Central memory CD8-positive, alpha-beta T cell (primary cell): ENCODE measurements at regions not wholly inside any gene's neighbourhood (a gene's known extent, or its start where the extent isn't known, plus 50 kb on each side); places are given as distances from the start of the nearest gene placed in this dataset.

Source experiments
- ATAC-seq: fragments of 150-1000 bp; cut with Tn5 transposase; replicated peaks from 2 replicates; pipeline ENCODE4 v1.10.0; 2022; ENCODE audit warnings: mild to moderate bottlenecking, moderate FRiP score, moderate number of reproducible peaks; ENCODE audit not compliant: poor library complexity, severe bottlenecking; ENCODE audit errors: extremely low read depth
- DNase-seq, 2 donors: peaks; one replicate each; pipeline ENCODE4 v3.0.0; 2021; ENCODE audit warnings: low spot score in 2 of 2
- H3K27ac Mint-ChIP-seq: one replicate; pipeline ENCODE4 v1.8.0; 2022; ENCODE audit warnings: low read depth, mild to moderate bottlenecking, moderate library complexity, mixed read lengths
- H3K27me3 Mint-ChIP-seq: one replicate; pipeline ENCODE4 v1.8.0; 2022; ENCODE audit warnings: mixed read lengths
- H3K36me3 Mint-ChIP-seq: one replicate; pipeline ENCODE4 v1.8.0; 2022; ENCODE audit warnings: mild to moderate bottlenecking, moderate library complexity, mixed read lengths; ENCODE audit not compliant: insufficient read depth
- H3K4me1 Mint-ChIP-seq: one replicate; pipeline ENCODE4 v1.8.0; 2022; ENCODE audit warnings: mixed read lengths
- H3K4me3 Mint-ChIP-seq: one replicate; pipeline ENCODE4 v1.8.0; 2022; ENCODE audit warnings: mild to moderate bottlenecking, moderate library complexity, mixed read lengths
- H3K9me3 Mint-ChIP-seq: one replicate; pipeline ENCODE4 v1.8.0; 2022; ENCODE audit warnings: mixed read lengths

DNA sequence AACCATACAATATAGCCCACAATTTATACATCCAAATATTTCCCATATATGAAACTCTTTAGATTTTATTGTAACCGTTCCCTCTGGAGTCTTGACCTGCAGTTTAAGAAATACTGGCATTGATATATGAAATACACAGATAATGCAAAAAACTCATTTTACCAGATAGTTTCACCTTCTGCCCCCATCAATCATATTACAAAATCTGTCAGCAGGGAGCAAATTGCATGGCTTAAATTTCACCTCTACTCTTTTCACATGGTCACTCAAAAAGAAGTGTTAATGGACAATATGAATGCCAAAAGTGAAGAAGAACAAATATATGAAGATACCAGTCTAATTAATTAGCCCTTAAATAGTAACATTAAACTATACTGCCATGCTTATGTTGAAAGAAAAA lies 57.0 kb upstream of the TMEM106B start:
- Mint-ChIP-seq H3K4me3 (no peak overlapping the region), H3K36me3 (no peaks in the 10 kb centered on the region), H3K4me1 (peaks cover 6% of the 10 kb centered on the region), H3K27me3 (peaks cover 38% of the 10 kb centered on the region), H3K27ac (no peak overlapping the region), H3K9me3 (no peaks in the 10 kb centered on the region)
- ATAC-seq: no peak
- DNase-seq: no peak

DNA sequence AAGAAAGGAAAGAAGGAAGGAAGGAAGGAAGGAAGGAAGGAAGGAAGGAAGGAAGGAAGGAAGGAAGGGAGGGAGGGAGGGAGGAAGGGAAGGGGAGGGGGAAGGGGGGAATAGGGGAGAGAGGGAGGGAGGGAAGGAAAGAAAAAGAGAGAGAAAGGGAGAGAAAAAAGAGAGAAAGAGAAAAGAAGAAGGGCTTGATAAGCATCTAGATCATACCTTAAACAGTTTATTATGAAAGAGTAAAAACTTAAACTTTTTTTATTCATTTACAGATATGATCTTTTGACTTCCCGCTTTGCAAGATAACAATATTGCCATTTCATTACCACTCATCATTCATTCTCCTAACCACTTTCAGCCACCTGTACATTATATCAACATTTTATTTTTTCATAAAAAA lies 53.6 kb upstream of the TMEM106B start:
- Mint-ChIP-seq H3K27me3 (peaks cover 24% of the 10 kb centered on the region), H3K4me1 (peaks cover 6% of the 10 kb centered on the region), H3K9me3 (no peaks in the 10 kb centered on the region), H3K36me3 (peaks cover 2% of the 10 kb centered on the region), H3K4me3 (no peak overlapping the region), H3K27ac (no peak overlapping the region)
- ATAC-seq: no peak
- no peak for DNase-seq

DNA sequence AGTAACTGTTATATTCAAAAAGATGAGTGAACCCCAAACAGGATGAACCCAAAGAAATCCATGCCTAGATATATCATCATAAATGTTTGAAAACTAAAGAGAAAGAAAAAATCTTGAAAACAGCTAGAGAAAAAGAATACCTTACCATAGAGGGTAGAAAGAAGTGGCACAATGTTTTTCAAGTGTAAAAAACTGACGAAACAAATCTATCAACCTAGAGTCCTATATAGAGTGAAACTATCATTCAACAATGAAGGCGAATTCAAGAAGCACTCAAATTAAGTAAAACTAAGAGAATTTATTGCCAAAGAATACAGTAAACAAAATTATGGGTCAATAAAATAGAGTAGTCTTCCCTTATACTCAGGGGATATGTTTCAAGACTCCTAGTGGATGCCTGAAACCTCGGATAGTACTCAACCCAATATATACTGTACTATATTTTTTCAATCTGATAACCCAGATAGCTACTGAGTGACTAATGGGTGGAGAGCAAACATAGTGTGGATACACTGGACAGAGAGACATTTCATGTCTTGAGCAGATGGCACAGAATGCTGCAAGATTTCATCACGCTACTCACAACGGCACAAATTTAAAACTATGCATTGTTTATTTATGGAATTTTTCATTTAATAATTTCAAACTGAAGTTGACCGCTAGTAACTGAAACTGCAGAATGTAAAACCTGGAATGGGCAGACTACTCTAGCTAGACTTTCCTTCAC lies 52.6 kb upstream of the TMEM106B start:
- DNase-seq (no peak), ATAC-seq (no peak)
- Mint-ChIP-seq H3K9me3 (no peaks in the 10 kb centered on the region), H3K27me3 (peaks cover 19% of the 10 kb centered on the region), H3K27ac (no peak overlapping the region), H3K4me3 (no peak overlapping the region), H3K4me1 (peaks cover 6% of the 10 kb centered on the region), H3K36me3 (peaks cover 2% of the 10 kb centered on the region)

DNA sequence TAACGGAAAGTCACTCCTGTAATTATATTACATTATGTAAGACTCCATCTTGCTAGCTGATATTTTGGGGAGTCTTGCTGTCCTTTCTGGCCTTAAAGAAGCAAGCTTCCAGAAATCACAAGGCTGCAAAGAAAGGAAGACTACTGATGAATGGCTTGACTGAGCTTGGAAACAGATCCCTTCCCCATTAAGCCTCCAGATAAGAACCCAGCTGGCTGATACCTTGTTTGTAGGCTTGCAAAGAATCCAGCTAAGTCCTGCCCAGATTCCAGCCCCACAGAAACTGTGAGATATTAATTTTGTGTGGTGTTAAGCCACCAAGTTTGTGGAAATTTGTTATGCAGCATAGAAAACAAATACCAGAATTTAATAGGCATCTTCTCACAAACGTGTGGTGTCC lies 49.9 kb upstream of the TMEM106B start:
- peaks cover 2% of the 10 kb centered on the region for H3K36me3 Mint-ChIP-seq
- no peaks in the 10 kb centered on the region for H3K9me3 Mint-ChIP-seq
- peaks cover 6% of the 10 kb centered on the region for H3K4me1 Mint-ChIP-seq
- ATAC-seq (no peak), DNase-seq (no peak)
- H3K4me3 Mint-ChIP-seq: no peak overlapping the region
- no peak overlapping the region for H3K27ac Mint-ChIP-seq
- H3K27me3 Mint-ChIP-seq: peaks cover 10% of the 10 kb centered on the region
